Spleen (tissue), 7 donors: ENCODE measurements at regions not wholly inside any gene's neighbourhood (a gene's known extent, or its start where the extent isn't known, plus 50 kb on each side); places are given as distances from the start of the nearest gene placed in this dataset.

Source experiments
- CTCF ChIP-seq, 11 experiments: fragments of 200-600 bp in 7 of 11; fragments of 450-650 bp in 4 of 11; sonication (generic) in 4 of 11; IDR thresholded peaks in 8 of 11; conservative IDR thresholded peaks in 3 of 11; 1 replicate in 7 of 11; 2 replicates in 4 of 11; pipeline versions ENCODE4 v1.4.0 to v1.8.0; 2016 to 2021; ENCODE audit warnings: antibody characterized with exemption in 11 of 11, inconsistent platforms in 4 of 11, mild to moderate bottlenecking in 1 of 11
- POLR2A ChIP-seq, 3 donors: fragments of 450-650 bp; IDR thresholded peaks; one replicate each; pipeline ENCODE4 v1.5.1; 2017; ENCODE audit warnings: antibody characterized with exemption in 3 of 3, mild to moderate bottlenecking in 1 of 3
- POLR2AphosphoS5 ChIP-seq, 3 donors: sonication (generic); formaldehyde crosslinking; IDR thresholded peaks; one replicate each; pipeline ENCODE4 v1.5.1; 2017; ENCODE audit warnings: antibody characterized with exemption in 3 of 3
- donor health status: DM: no; HTN: no; CAD: no; lungs with moderate emphysema.
- donor health status: DM: no; HTN: no; CAD: no.
- donor health status: DM: no; HTN: no; CAD: no.

DNA sequence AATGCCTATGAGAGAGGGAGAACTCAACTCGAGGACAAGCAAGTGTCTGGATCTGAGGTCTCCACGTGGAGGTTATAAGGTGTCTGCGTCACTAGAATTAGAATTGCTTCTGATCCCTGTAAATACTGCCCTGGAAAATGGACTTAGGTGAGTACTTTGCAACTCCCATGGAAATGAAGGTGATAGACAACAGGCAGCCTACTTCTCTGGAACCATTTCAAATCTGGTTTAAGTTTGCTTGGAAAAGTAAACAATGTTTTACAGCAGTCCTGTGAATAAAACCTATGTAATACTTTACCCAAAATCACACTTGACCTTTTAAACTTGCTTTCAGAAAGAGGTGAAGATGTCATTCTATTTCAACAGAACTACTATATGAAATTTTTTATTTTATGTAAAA, 70.1 kb upstream of the TENT5A start:
- no peak for TF ChIP-seq CTCF (IDR thresholded peaks at IDR 0.05 in 8 of 11, conservative IDR thresholded peaks at IDR 0.05 in 3 of 11)
- no peak for TF ChIP-seq POLR2A (IDR thresholded peaks at IDR 0.05)
- no peak for TF ChIP-seq POLR2AphosphoS5 (IDR thresholded peaks at IDR 0.05)
